ENCODE measurements at regions not wholly inside any gene's neighbourhood (a gene's known extent, or its start where the extent isn't known, plus 50 kb on each side); places are given as distances from the start of the nearest gene placed in this dataset.

DNA sequence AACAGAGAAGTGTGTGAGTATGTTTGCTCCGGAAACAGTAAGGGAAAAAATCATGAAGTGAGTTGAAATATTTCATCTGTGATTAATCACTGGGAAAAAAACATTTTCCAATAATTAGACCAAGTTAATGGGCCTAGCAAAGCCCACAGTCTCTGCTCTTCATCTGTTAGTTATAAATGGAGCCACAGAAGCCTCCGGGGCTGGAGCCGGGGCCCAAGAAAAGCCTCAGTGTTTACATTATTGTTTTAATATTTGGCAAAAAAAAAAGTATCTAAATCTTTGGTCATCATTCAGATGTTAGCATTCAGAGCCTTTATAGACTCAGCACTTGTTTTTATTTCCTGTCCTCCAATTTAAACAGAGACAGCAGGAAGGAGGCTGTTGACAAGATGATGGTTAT lies 115.0 kb downstream of the UBE2U start:
- DNase-seq (ENCODE audit: low read depth, low spot score): no peak

DNA sequence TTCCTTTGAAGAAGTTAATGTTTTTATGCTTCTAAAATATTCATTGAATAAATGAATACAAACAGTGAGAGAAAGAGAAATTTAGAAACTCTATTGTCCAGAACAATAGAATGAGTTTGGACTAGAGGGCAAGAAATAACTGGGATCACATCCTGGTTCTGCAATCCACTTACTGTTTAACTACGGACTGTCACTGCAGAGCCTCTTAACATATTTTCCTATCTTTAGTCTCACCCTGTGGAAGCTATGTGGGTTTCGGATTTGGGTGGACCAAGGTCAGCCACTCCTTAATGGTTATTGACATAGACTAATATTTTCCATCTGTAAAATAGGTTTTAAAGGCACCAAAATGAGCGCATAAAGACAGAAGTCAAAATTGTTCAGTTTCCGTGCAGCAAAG lies 116.6 kb downstream of the UBE2U start:
- DNase-seq (ENCODE audit: low read depth, low spot score): no peak

DNA sequence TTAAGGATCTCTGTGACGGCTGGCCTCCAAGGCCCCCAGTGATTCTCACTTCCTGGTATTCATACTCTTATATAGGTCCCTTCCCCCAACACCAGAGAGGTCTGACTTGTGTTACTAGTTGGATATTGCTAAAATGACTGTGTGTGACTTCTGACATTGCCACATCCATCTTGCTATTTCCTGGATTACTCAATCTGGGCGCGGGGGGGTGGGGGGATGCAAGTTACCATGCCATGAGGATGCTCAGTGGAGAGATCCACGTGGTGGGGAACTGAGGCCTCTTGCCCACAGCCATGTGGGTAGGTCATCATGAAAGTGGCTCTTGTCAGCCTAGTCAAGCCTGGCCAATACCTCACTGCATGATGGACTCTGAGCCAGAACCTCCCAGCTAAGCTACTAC lies 117.0 kb downstream of the UBE2U start:
- no peak for DNase-seq (ENCODE audit: low read depth, low spot score)

DNA sequence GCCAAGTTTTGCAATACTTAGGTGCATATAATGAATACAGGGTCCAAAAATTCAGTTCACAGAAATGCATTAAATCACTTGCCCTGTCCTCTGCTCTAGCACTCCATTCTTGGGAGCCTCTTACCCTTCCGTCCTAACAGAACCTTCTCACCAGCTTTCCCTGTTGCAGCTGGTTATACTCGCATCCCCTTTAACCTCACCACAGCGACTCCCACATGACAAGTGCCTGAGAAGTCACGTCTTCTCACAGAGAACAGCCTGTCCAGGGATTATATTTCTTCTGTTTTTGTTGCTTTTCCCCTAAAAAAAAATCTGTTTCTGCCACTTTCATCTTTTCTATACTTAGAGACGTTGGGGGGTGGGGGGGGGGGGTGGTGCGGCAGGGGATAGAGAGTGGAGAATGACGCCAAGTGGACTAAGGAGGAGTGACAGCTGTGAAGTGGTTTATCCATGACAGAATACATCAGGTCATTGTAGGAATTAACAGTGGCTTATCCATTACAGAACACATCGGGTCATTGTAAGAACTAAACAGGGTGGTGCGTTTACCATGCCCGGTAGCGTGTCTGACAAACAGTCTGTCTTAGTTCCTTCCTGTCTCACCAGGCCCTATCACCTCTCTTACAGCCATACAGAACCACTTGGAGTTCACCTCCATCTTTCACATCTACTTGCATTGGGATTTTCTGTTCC lies 117.6 kb downstream of the UBE2U start:
- DNase-seq (ENCODE audit: low read depth, low spot score): no peak

DNA sequence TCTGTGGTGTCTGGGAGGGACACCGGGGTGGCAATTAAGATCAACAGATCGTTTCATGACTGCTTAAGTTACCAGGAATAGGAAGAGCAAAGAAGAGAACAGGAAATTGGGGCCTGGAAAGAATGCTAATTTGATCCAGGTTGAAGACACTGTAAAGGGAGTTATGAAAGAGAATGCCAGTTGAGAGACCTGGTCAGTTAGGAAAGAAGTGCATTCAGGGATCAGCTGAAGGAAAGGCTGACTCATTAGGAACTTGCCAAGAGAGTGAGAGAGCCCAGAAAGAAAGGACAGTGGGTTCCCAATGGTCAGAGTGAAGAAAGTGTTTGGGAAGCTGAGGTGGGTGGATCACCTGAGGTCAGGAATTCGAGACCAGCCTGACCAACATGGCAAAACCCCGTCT lies 119.6 kb downstream of the UBE2U start:
- no peak for DNase-seq (ENCODE audit: low read depth, low spot score)

DNA sequence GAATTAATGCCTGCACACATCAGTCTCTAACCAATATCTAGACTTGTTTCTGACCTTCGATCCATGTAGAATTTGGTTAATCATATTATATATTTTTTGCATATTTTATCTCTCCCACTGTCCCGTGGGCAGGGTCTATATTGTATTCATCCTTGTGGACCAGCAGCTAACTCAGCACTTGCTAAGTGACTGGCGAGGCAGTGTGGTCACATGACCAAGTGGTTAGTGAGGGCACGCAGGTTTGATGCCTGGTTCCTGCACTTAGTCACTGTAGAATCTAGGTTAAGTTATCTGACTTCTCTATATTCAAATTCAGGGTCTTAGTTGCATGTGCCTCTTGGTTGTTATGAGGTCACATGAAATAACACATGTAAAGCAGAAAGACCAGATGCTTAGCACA lies 120.5 kb downstream of the UBE2U start:
- no peak for DNase-seq (ENCODE audit: low read depth, low spot score)

DNA sequence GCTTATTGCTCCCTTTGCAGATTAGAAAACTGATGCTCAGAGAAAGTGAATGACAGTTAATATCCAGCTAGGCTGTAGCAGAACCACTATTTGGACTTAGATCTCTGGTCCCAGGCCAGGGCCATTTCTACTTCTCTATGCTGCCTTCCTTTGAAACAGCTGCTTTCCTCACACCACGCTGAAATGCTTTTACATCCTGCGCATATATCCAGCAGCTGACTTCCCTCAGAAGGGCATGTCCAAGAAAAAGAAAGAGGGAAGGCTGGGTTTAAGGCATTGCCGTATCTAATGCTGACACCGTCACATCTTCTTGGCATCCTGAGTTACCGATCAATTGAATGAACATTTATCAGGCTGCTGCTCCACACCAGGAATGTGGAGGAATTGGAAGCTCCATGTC lies 122.4 kb downstream of the UBE2U start:
- no peak for DNase-seq (ENCODE audit: low read depth, low spot score)

DNA sequence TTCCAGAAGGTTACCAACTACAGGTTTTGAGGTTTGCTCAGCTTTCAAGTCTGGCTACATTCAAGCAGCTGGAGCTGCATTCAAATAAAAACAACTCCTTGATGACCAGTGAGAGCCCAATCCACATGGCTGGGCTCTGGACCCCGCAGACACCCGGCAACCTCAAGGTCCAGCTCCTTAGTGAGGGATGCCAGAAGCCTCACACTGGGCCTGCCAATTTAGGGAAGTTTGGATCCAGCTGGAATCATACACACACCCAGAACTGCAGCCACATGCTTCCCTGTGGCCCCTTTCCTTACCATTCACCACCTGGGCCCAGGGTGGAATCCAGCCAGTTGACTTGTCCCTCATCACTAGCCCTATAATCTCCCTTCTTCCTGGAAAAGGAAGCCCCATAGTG lies 123.7 kb downstream of the UBE2U start:
- DNase-seq (ENCODE audit: low read depth, low spot score): no peak

DNA sequence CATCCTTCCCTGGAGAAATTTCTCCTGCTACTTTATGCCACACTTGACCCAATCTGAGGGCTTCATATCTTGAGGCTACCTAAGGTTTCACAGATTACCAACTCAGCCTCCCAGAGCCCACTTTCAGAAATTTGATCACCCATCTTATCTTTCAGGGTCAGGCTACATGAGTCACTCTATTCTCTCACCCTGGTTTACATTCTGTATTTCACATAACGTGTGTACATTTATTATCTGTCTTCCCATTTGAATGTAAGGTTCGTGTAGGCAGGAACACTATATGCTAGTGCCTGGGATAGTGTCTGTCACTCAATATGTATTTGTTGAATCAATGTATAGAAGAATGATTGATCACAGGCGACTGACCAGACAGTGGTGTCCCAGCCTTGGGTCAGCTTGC lies 124.8 kb downstream of the UBE2U start:
- DNase-seq (ENCODE audit: low read depth, low spot score): no peak

DNA sequence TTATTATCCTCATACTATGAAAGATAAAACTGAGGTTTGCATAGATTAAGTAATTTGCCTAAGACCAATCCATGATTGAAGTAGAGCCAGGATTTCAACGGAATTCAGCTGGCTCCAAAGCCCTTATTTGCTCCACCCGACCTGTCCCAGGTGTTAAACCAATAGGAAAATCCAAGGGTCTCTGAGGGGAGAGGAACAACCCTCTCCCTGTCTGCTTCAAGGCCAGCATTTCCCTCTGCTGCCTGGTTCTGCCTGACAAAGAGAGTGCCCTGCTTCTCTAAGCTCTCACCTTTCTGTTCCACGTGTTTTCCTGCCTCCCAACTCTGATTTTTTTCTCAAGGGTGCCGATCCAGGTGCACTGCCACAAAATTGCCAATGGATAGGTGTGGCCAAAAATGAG lies 127.4 kb downstream of the UBE2U start:
- DNase-seq (ENCODE audit: low read depth, low spot score): no peak

DNA sequence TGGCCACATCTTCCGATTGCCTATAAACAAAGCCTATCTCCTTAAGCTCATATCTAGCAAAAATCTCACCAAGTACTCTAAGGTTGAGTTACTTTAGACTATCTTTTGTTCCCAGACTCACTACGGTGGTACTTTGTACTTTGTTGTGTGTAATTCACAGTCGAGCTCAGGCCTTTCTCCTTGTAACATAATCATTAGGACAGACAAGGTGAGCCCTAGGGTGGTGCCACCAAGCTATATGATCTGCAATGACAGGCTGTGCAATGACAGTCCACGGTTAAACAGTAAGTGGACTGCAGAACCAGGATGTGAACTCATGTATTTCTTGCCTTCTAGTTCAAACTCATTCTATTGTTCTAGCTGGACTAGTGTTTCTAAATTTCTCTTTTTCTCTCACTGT lies 132.2 kb downstream of the UBE2U start:
- no peak for DNase-seq (ENCODE audit: low read depth, low spot score)

DNA sequence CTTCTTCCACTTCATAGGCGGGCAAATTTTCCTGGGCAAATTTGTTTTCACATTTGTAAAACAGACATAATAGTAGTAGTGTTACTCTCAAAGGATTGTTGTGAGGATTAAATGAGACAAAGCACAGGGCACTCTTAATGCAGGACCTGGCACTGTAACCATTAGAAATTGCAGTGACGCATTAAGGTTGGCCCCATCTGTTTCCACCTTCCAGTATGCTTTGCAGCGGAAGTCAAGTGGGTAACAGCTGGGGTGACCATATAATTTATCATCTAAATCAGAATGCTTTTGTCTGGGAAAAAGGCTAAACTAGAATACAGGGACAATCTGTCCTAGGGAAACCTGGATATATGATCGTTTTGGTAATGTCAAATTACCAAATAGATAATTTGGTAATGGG lies 132.5 kb upstream of the CACHD1 start:
- DNase-seq (ENCODE audit: low read depth, low spot score): no peak

DNA sequence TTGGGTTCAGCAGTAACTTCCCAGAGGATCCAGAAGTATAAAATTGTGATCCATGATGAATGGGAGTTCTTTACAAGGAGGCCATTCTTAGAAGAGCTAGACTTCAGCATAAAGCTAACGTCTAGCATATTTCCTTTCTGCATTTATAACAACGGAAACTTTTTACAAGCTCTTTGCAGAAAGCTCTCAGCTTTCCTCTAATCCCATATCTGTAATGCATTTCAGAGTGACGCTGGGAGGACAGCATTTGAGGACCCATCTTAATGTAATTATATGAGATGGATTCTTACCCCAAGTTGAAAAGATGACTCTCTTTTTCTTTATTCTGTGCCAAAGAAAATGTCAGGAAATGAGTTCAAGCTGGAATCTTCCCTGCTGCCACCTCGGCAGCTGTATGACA lies 132.0 kb upstream of the CACHD1 start:
- no peak for DNase-seq (ENCODE audit: low read depth, low spot score)

DNA sequence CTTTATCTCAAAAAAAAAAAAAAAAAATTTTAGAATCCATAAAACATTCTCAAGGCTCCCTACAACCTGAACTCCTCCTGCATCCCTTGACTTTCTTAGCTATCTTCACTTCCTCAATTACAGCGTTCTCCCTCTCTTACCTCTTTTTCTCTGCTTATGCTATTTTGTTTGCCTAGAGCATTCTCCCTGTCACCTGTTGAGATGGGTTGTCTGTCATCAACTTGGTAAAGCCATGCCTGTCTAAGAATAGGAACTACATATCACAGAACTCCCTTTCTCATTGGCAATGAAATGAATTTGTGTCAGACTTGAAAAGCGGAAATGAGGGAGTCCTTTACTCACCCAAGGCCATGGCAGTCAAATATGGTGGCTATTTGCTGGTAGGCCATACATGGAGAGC lies 129.6 kb upstream of the CACHD1 start:
- DNase-seq (ENCODE audit: low read depth, low spot score): no peak

DNA sequence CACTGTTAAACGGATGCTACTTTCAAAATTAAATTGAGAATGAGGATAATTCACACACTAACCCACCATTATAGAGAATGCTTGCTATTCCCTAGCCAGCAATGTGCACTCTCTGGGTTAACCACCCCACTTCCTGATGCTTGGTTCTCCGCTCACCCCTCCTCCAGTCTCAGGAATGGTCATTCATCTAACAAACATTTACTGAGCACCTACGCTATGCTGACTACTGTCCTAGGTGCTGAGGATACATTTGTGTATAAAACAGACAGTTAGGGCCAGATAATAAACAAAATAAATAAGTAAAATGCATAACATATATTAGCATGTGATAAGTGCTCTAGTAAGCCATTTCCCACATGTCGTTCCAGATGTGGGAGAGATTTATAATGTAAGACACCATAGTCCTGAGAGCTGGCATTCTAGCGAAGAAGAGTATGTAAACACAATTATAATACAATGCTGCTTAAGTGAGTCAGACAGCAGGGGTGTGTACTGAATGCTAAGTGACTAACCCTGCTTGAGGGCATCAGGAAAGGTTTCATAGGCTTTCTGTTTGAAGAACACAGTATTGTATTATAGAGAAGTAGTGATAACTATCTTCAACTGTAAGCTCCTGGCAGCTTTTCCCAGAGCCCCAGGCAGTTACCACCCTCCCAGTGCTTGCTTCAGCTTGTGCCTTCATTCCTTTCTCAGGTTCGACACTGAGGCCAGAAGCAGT lies 126.7 kb upstream of the CACHD1 start:
- peak; percentile 89 for DNase-seq (ENCODE audit: low read depth, low spot score)

DNA sequence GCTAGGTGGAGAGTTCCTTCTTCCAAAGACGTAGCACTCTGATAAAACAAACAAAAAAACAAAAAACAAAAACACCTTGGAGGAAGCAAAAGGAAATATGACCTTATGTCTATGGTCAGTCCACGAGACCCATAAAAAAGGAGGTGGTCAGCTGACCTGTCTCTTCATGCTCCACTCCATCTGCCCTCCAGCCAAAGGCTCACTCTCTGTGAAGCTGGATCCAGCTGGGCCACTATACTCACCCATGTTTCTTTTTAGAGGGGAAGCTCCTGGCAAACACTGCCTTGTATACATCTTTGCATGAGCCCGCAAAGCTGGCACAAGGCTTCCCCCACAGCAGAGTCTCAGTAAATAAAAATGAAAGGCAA lies 126.1 kb upstream of the CACHD1 start:
- DNase-seq (ENCODE audit: low read depth, low spot score): no peak

DNA sequence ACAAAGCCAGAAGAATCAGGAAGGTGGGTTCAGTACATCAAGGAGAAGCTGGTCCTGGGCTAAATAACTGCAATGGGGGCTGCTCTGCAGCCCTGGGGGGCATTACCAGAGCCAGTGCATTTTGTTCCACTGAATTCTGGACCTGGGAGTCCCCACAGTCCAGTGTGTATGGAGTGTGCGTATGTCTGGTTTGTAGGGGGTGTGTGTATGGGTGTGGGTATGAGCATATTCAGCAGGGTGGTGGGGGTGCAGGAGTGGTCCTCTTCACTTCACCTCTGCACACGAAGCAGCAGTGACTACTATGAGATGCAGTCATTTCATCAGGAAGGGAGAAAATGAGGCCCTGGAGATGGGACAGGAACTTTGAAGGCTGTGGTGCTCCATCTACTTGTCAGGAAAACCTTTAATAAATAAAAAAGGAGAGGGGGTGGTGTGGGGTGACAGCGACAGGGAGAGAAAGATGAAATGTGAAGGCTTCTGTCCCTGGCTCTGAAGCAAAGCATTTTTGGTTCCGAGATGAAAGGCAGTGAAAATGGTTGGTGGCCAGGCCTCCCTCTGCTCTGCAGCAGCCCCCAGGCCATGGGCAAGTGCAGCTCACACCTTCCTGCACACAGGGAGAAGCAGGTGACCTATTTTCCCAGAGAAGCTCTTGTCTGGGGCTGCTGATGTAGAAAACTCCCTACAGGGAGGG lies 121.5 kb upstream of the CACHD1 start:
- peak; percentile 39 for DNase-seq (ENCODE audit: low read depth, low spot score)

DNA sequence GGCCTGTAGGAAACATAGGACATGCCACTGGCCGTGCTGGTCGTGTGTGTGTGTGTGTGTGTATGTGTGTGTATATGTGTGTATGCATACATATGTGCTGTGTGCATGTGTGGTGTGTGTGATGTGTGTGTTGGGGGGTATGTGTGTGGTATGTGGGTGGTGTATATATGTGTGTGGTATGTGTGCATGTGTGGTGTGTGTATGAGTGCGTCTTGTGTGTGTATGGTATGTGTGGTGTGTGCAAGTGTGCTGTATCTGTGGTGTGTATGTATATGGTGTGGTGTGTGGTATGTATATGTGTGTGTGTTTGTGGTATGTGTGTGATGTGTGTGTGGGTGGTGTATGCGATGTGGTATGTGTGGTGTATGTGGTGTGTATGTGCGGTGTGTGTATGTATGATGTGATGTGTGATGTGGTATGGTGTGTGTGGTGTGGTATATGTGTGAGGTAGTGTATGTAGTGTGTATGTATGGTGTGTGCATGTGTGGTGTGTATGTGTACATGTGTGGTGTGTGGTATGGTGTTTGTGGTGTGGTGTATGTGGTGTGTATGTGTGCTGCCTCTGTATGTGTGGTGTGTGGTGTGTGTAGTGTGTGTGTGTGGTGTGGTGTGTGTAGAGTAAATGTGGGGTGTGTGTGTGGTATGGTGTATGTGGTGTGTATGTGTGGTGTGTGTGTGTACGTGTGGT lies 120.8 kb upstream of the CACHD1 start:
- no peak for DNase-seq (ENCODE audit: low read depth, low spot score)

DNA sequence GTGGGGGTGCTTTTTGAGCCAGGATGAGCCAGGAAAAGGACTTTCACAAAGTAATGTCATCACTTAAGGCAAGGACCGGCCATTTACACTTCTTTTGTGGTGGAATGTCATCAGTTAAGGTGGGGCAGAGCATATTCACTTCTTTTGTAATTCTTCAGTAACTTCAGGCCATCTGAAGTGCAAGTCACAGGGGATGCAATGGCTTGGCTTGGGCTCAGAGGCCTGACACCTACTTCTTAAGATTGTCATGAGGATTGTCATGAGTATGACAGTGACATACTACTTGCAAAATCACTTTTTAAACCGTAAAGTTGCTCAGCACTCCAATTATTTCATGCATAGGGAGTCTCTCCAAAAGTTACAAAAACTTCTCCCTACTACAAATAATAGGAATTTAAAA lies 114.4 kb upstream of the CACHD1 start:
- DNase-seq (ENCODE audit: low read depth, low spot score): peak; percentile 47

DNA sequence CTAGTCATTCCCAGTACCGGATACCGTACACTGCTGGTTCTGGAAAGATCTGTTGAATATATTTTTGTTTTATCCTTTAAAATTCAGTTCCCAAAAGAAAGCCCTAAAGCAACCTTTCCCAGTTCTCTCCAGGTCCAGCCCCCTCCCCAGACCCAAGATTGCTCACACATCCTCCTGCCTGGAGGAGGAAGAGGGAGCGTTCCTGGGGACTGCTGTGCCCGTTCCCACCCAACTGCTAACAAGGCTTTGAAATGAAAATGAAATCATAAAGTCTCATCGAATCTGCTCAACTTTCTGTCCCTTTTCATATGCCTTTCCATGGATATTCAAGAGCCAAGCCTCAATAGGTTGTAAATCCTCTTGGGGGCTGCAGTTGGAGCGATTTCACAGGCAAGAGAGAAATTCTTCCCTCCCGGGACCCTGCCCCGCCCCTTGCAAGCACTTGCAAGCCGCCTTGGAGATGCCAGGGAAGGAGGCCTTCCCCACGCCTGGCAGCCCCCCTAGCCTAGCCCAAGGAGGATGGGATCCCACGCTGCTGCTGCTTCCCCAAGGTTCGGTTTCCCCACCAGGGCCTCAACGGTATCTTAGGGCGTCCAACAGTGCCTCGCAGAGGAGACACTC lies 113.2 kb upstream of the CACHD1 start:
- peak; percentile 78 for DNase-seq (ENCODE audit: low read depth, low spot score)

DNA sequence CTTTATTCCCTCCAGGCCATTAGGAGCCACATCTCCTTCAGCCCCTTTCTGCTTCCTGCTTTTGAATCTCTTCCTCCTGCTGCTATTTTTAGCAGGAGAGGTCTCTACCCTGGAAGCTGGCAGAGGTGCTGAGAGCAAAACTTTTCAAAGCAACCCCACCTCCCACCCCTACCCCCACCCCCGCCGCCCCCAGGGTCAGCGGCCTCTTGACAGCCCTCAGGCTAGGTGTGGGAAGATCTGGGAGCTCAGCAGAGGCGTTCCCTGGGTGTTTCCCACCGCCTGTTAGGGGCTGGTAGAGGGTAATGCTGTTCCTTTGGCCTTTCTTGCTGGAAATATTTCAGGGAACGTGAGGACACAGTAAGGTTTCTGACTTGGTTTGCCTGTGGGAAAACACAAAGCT lies 112.5 kb upstream of the CACHD1 start:
- DNase-seq (ENCODE audit: low read depth, low spot score): peak; percentile 57

DNA sequence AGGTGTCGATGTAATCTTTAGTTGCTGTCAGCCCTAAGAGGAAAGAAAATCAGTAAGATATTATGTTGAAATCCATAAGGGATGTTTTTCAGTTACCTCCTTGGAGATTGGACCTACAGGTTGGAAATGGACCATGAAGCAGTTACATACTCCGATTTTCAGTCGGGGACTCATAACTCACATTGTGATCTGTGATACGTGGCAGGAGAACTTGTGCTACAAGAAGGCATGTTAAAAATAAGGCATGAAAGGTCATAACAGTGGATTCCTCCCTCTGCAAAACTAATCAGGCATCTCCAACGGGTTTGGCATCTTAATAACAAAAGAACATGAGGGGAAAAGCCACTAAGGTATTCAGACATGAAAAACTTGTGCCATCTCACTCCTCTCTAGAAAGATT lies 111.2 kb upstream of the CACHD1 start:
- no peak for DNase-seq (ENCODE audit: low read depth, low spot score)

Data from ELF-1 (cell line).